ENCODE measurements at regions not wholly inside any gene's neighbourhood (a gene's known extent, or its start where the extent isn't known, plus 50 kb on each side); places are given as distances from the start of the nearest gene placed in this dataset.

DNA sequence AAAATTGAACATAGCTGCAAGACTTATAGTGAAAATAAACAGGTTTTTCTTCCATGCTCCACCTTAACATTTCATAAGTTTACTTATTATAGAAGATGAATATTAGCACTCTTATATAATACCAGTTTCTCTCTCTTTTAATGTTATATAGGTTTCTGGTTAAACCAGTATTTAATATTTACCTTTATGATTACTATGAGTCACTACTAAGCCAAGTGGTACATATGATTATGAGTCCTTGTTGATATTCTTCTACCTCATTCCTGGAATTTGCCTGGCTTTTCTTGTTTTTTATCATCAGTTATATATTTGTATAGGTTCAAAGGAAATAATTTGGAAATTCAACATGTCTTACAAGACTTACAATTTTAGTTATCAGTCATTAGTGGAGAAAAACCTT, 89.9 kb upstream of the MAOA start:
- Histone ChIP-seq H3K9me1 (ENCODE audit: control insufficient read depth, extremely low read depth, insufficient read depth, low read length) (no peaks in the 10 kb centered on the region), H3K4me1 (ENCODE audit: control insufficient read depth, extremely low read depth, insufficient read depth, low read length) (no peaks in the 10 kb centered on the region), H3K4me2 (ENCODE audit: control insufficient read depth, extremely low read depth, insufficient read depth, low read depth, low read length) (no peak overlapping the region), H3K27ac (ENCODE audit: control insufficient read depth, insufficient read depth, low read length) (no peak overlapping the region), H2AFZ (ENCODE audit: control insufficient read depth, low read length) (no peak overlapping the region), H3K79me2 (ENCODE audit: control insufficient read depth, insufficient read depth, low read length) (no peaks in the 10 kb centered on the region), H3K36me3 (ENCODE audit: control insufficient read depth in 2 of 2, extremely low read depth in 1 of 2, insufficient read depth in 2 of 2, low read length in 2 of 2) (no peaks in the 10 kb centered on the region), H3K9me3 (ENCODE audit: control insufficient read depth, low read depth, low read length) (no peaks in the 10 kb centered on the region), H3K9ac (ENCODE audit: control insufficient read depth, extremely low read depth, insufficient read depth, low read length) (no peak overlapping the region), H3K4me3 (ENCODE audit: control insufficient read depth in 2 of 3, extremely low read depth in 1 of 3, insufficient read depth in 2 of 3, low read depth in 1 of 3, low read length in 3 of 3) (no peak overlapping the region), H4K20me1 (ENCODE audit: control insufficient read depth, extremely low read depth, insufficient read depth, low read length) (no peaks in the 10 kb centered on the region), H3K27me3 (ENCODE audit: control insufficient read depth, extremely low read depth, insufficient read depth, low read length) (no peaks in the 10 kb centered on the region)
- dilution Hi-C loops (cut with MboI; ENCODE audit: extremely low pct_ligation_motif_present, low sequenced_read_pairs) = no loop called here
- FAIRE-seq = no peak
- TF ChIP-seq EZH2 (IDR thresholded peaks at IDR 0.05; ENCODE audit: low read length) (no peak), CTCF (optimal IDR thresholded peaks at IDR 0.05 in 1 of 3, IDR thresholded peaks at IDR 0.05 in 1 of 3, conservative IDR thresholded peaks at IDR 0.05 in 1 of 3; ENCODE audit: extremely low read depth in 1 of 3, insufficient read depth in 2 of 3, low read length in 3 of 3) (no peak)
- DNase-seq (ENCODE audit: low read depth, low spot score) = no peak

- H3K9me1 ChIP-seq (ENCODE audit: control insufficient read depth, extremely low read depth, insufficient read depth, low read length) = no peaks in the 10 kb centered on the region
- H3K9ac ChIP-seq (ENCODE audit: control insufficient read depth, extremely low read depth, insufficient read depth, low read length) = no peak overlapping the region
- H3K79me2 ChIP-seq (ENCODE audit: control insufficient read depth, insufficient read depth, low read length) = no peaks in the 10 kb centered on the region
- no peak for FAIRE-seq
- no peak overlapping the region for H2AFZ ChIP-seq (ENCODE audit: control insufficient read depth, low read length)
- H3K36me3 ChIP-seq (ENCODE audit: control insufficient read depth in 2 of 2, extremely low read depth in 1 of 2, insufficient read depth in 2 of 2, low read length in 2 of 2) = no peaks in the 10 kb centered on the region
- H3K27me3 ChIP-seq (ENCODE audit: control insufficient read depth, extremely low read depth, insufficient read depth, low read length) = no peaks in the 10 kb centered on the region
- no peaks in the 10 kb centered on the region for H3K9me3 ChIP-seq (ENCODE audit: control insufficient read depth, low read depth, low read length)
- no peak overlapping the region for H3K4me2 ChIP-seq (ENCODE audit: control insufficient read depth, extremely low read depth, insufficient read depth, low read depth, low read length)
- DNase-seq (ENCODE audit: low read depth, low spot score) = no peak
- H3K4me3 ChIP-seq (ENCODE audit: control insufficient read depth in 2 of 3, extremely low read depth in 1 of 3, insufficient read depth in 2 of 3, low read depth in 1 of 3, low read length in 3 of 3) = no peak overlapping the region
- H3K27ac ChIP-seq (ENCODE audit: control insufficient read depth, insufficient read depth, low read length) = no peak overlapping the region
- TF ChIP-seq EZH2 (IDR thresholded peaks at IDR 0.05; ENCODE audit: low read length) = no peak
- no peaks in the 10 kb centered on the region for H3K4me1 ChIP-seq (ENCODE audit: control insufficient read depth, extremely low read depth, insufficient read depth, low read length)
- H4K20me1 ChIP-seq (ENCODE audit: control insufficient read depth, extremely low read depth, insufficient read depth, low read length) = no peaks in the 10 kb centered on the region
- dilution Hi-C loops (cut with MboI; ENCODE audit: extremely low pct_ligation_motif_present, low sequenced_read_pairs) = no loop called here
Measured at GRCh38 chrX:43573441-43574015, 82.6 kb upstream of the MAOA start.

DNA sequence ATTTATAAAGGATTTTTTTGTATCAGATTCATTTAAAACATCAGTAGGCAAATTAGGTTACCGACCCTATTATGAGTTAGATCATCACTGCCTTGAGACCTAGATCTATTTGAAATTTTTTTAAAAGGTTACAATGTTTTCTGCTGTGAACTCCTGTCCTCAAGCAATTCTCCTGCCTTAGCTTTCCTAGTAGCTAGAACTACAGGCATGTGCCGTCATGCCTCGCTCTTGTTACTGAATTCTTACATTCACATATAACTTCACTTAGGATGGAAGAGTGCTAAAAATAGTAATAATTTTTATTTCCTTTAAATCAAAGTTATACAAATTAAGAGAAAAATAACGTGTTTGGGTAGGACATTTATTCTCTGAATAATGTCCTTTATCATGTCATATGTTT, 75.5 kb upstream of the MAOA start:
- no peak for DNase-seq (ENCODE audit: low read depth, low spot score)
- Histone ChIP-seq H3K4me2 (ENCODE audit: control insufficient read depth, extremely low read depth, insufficient read depth, low read depth, low read length) (peak overlapping the region; percentile 57), H4K20me1 (ENCODE audit: control insufficient read depth, extremely low read depth, insufficient read depth, low read length) (no peaks in the 10 kb centered on the region), H3K4me3 (ENCODE audit: control insufficient read depth in 2 of 3, extremely low read depth in 1 of 3, insufficient read depth in 2 of 3, low read depth in 1 of 3, low read length in 3 of 3) (no peak overlapping the region), H3K27ac (ENCODE audit: control insufficient read depth, insufficient read depth, low read length) (peak overlapping the region; percentile 88), H3K36me3 (ENCODE audit: control insufficient read depth in 2 of 2, extremely low read depth in 1 of 2, insufficient read depth in 2 of 2, low read length in 2 of 2) (no peaks in the 10 kb centered on the region), H3K9me3 (ENCODE audit: control insufficient read depth, low read depth, low read length) (no peaks in the 10 kb centered on the region), H3K9me1 (ENCODE audit: control insufficient read depth, extremely low read depth, insufficient read depth, low read length) (no peaks in the 10 kb centered on the region), H3K27me3 (ENCODE audit: control insufficient read depth, extremely low read depth, insufficient read depth, low read length) (no peaks in the 10 kb centered on the region), H3K9ac (ENCODE audit: control insufficient read depth, extremely low read depth, insufficient read depth, low read length) (peak overlapping the region; percentile 10), H3K79me2 (ENCODE audit: control insufficient read depth, insufficient read depth, low read length) (no peaks in the 10 kb centered on the region), H3K4me1 (ENCODE audit: control insufficient read depth, extremely low read depth, insufficient read depth, low read length) (peaks cover 36% of the 10 kb centered on the region), H2AFZ (ENCODE audit: control insufficient read depth, low read length) (no peak overlapping the region)
- no peak for FAIRE-seq
- dilution Hi-C loops (cut with MboI; ENCODE audit: extremely low pct_ligation_motif_present, low sequenced_read_pairs) = no loop called here
- TF ChIP-seq CTCF (optimal IDR thresholded peaks at IDR 0.05 in 1 of 3, IDR thresholded peaks at IDR 0.05 in 1 of 3, conservative IDR thresholded peaks at IDR 0.05 in 1 of 3; ENCODE audit: extremely low read depth in 1 of 3, insufficient read depth in 2 of 3, low read length in 3 of 3) (no peak), EZH2 (IDR thresholded peaks at IDR 0.05; ENCODE audit: low read length) (no peak)
